ENCODE measurements at regions not wholly inside any gene's neighbourhood (a gene's known extent, or its start where the extent isn't known, plus 50 kb on each side); places are given as distances from the start of the nearest gene placed in this dataset.

DNA sequence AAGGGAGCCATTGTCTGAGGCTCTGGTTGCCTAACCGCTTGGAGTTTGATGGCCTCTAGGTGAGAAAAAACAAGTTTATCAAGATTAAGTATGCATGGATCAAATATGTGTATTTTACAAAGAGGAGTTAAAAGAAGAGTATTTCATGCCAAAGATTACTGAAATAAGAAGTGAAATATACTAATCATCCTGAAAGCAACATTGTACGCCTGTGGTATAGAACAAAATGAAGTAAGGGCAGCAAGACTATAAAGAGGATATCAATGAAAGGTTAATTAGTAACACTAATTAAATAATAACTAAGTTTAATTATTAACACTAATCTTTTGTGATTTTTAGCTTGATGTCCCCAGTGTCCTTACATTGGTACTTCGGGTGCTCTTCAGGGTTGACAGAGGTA, 276.7 kb downstream of the CALCRL start:
- TF ChIP-seq NFE2 (IDR thresholded peaks at IDR 0.05; ENCODE audit: low read depth), result no peak
- no peak for TF ChIP-seq FOXK2 (conservative IDR thresholded peaks at IDR 0.05 in 1 of 2, IDR thresholded peaks at IDR 0.05 in 1 of 2; ENCODE audit: low read depth in 2 of 2)
- TF ChIP-seq BCL6 (CRISPR knock-in tag; IDR thresholded peaks at IDR 0.05), result no peak
- TF ChIP-seq, protein P1, sequence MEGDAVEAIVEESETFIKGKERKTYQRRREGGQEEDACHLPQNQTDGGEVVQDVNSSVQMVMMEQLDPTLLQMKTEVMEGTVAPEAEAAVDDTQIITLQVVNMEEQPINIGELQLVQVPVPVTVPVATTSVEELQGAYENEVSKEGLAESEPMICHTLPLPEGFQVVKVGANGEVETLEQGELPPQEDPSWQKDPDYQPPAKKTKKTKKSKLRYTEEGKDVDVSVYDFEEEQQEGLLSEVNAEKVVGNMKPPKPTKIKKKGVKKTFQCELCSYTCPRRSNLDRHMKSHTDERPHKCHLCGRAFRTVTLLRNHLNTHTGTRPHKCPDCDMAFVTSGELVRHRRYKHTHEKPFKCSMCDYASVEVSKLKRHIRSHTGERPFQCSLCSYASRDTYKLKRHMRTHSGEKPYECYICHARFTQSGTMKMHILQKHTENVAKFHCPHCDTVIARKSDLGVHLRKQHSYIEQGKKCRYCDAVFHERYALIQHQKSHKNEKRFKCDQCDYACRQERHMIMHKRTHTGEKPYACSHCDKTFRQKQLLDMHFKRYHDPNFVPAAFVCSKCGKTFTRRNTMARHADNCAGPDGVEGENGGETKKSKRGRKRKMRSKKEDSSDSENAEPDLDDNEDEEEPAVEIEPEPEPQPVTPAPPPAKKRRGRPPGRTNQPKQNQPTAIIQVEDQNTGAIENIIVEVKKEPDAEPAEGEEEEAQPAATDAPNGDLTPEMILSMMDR (IDR thresholded peaks at IDR 0.05 in 2 of 3, conservative IDR thresholded peaks at IDR 0.05 in 1 of 3; ENCODE audit: insufficient read depth in 2 of 3, low read depth in 1 of 3, low read length in 3 of 3), result no peak
- no peak for TF ChIP-seq CHD2 (IDR thresholded peaks at IDR 0.05; ENCODE audit: low read depth, low read length)
- no peak for TF ChIP-seq SP1 (CRISPR knock-in tag; IDR thresholded peaks at IDR 0.05)
- TF ChIP-seq SMC3 (conservative IDR thresholded peaks at IDR 0.05; ENCODE audit: insufficient read depth, low read depth, low read length), result no peak
- TF ChIP-seq, protein P2, sequence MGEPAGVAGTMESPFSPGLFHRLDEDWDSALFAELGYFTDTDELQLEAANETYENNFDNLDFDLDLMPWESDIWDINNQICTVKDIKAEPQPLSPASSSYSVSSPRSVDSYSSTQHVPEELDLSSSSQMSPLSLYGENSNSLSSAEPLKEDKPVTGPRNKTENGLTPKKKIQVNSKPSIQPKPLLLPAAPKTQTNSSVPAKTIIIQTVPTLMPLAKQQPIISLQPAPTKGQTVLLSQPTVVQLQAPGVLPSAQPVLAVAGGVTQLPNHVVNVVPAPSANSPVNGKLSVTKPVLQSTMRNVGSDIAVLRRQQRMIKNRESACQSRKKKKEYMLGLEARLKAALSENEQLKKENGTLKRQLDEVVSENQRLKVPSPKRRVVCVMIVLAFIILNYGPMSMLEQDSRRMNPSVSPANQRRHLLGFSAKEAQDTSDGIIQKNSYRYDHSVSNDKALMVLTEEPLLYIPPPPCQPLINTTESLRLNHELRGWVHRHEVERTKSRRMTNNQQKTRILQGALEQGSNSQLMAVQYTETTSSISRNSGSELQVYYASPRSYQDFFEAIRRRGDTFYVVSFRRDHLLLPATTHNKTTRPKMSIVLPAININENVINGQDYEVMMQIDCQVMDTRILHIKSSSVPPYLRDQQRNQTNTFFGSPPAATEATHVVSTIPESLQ (CRISPR knock-in tag; IDR thresholded peaks at IDR 0.05), result no peak
- TF ChIP-seq, protein P3, sequence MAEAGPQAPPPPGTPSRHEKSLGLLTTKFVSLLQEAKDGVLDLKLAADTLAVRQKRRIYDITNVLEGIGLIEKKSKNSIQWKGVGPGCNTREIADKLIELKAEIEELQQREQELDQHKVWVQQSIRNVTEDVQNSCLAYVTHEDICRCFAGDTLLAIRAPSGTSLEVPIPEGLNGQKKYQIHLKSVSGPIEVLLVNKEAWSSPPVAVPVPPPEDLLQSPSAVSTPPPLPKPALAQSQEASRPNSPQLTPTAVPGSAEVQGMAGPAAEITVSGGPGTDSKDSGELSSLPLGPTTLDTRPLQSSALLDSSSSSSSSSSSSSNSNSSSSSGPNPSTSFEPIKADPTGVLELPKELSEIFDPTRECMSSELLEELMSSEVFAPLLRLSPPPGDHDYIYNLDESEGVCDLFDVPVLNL (CRISPR knock-in tag; IDR thresholded peaks at IDR 0.05; ENCODE audit: low read depth), result no peak
- TF ChIP-seq, protein P4, sequence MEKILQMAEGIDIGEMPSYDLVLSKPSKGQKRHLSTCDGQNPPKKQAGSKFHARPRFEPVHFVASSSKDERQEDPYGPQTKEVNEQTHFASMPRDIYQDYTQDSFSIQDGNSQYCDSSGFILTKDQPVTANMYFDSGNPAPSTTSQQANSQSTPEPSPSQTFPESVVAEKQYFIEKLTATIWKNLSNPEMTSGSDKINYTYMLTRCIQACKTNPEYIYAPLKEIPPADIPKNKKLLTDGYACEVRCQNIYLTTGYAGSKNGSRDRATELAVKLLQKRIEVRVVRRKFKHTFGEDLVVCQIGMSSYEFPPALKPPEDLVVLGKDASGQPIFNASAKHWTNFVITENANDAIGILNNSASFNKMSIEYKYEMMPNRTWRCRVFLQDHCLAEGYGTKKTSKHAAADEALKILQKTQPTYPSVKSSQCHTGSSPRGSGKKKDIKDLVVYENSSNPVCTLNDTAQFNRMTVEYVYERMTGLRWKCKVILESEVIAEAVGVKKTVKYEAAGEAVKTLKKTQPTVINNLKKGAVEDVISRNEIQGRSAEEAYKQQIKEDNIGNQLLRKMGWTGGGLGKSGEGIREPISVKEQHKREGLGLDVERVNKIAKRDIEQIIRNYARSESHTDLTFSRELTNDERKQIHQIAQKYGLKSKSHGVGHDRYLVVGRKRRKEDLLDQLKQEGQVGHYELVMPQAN (IDR thresholded peaks at IDR 0.05; ENCODE audit: borderline replicate concordance), result no peak
- TF ChIP-seq, protein P5, sequence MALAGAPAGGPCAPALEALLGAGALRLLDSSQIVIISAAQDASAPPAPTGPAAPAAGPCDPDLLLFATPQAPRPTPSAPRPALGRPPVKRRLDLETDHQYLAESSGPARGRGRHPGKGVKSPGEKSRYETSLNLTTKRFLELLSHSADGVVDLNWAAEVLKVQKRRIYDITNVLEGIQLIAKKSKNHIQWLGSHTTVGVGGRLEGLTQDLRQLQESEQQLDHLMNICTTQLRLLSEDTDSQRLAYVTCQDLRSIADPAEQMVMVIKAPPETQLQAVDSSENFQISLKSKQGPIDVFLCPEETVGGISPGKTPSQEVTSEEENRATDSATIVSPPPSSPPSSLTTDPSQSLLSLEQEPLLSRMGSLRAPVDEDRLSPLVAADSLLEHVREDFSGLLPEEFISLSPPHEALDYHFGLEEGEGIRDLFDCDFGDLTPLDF (CRISPR knock-in tag; IDR thresholded peaks at IDR 0.05), result no peak
- TF ChIP-seq TRIM28 (IDR thresholded peaks at IDR 0.05), result no peak
- TF ChIP-seq NFXL1 (CRISPR knock-in tag; IDR thresholded peaks at IDR 0.05), result no peak
- TF ChIP-seq, protein P6, sequence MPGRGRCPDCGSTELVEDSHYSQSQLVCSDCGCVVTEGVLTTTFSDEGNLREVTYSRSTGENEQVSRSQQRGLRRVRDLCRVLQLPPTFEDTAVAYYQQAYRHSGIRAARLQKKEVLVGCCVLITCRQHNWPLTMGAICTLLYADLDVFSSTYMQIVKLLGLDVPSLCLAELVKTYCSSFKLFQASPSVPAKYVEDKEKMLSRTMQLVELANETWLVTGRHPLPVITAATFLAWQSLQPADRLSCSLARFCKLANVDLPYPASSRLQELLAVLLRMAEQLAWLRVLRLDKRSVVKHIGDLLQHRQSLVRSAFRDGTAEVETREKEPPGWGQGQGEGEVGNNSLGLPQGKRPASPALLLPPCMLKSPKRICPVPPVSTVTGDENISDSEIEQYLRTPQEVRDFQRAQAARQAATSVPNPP (IDR thresholded peaks at IDR 0.05; ENCODE audit: borderline replicate concordance, insufficient read depth, insufficient read length), result no peak

Measured in K562 (cell line).